ENCODE measurements at regions not wholly inside any gene's neighbourhood (a gene's known extent, or its start where the extent isn't known, plus 50 kb on each side); places are given as distances from the start of the nearest gene placed in this dataset.

- Histone ChIP-seq H3K9ac (ENCODE audit: low read length) (no peak overlapping the region), H3K4me2 (ENCODE audit: low read depth, low read length) (no peak overlapping the region), H3K4me1 (ENCODE audit: low read length) (no peaks in the 10 kb centered on the region), H3K27me3 (replicated peaks; ENCODE audit: insufficient read depth, low read length) (no peaks in the 10 kb centered on the region), H3K9me3 (replicated peaks; ENCODE audit: insufficient read depth, low read length) (no peaks in the 10 kb centered on the region), H3K79me2 (ENCODE audit: low read length) (no peaks in the 10 kb centered on the region), H3K4me3 (ENCODE audit: low read length) (no peak overlapping the region), H3F3A (ENCODE audit: insufficient read depth, low read length) (no peaks in the 10 kb centered on the region), H3K9me2 (replicated peaks; ENCODE audit: insufficient read depth, low read length) (no peaks in the 10 kb centered on the region), H2AFZ (ENCODE audit: low read length) (no peak overlapping the region), H4K20me1 (ENCODE audit: insufficient read depth, low read length) (no peaks in the 10 kb centered on the region), H3K27ac (ENCODE audit: low read length) (no peak overlapping the region), H3K36me3 (replicated peaks; ENCODE audit: insufficient read depth, low read length) (no peaks in the 10 kb centered on the region)
- DNase-seq: no peak
- TF ChIP-seq EZH2phosphoT487 (IDR thresholded peaks at IDR 0.05; ENCODE audit: low read length) (no peak), CTCF (IDR thresholded peaks at IDR 0.05; ENCODE audit: low read length) (no peak), EZH2 (optimal IDR thresholded peaks at IDR 0.05; ENCODE audit: low read depth, low read length) (no peak)
Observed at GRCh38 chr3:150352931-150353330, 55.2 kb upstream of the TSC22D2 start.

GRCh38 chr3:150351398-150351797, 56.7 kb upstream of the TSC22D2 start:
- H3K9me3 ChIP-seq (replicated peaks; ENCODE audit: insufficient read depth, low read length): no peaks in the 10 kb centered on the region
- TF ChIP-seq EZH2phosphoT487 (IDR thresholded peaks at IDR 0.05; ENCODE audit: low read length) (no peak), CTCF (IDR thresholded peaks at IDR 0.05; ENCODE audit: low read length) (no peak), EZH2 (optimal IDR thresholded peaks at IDR 0.05; ENCODE audit: low read depth, low read length) (no peak)
- DNase-seq: no peak
- no peak overlapping the region for H3K4me2 ChIP-seq (ENCODE audit: low read depth, low read length)
- no peaks in the 10 kb centered on the region for H3K27me3 ChIP-seq (replicated peaks; ENCODE audit: insufficient read depth, low read length)
- no peaks in the 10 kb centered on the region for H3K9me2 ChIP-seq (replicated peaks; ENCODE audit: insufficient read depth, low read length)
- H3F3A ChIP-seq (ENCODE audit: insufficient read depth, low read length): no peaks in the 10 kb centered on the region
- no peaks in the 10 kb centered on the region for H4K20me1 ChIP-seq (ENCODE audit: insufficient read depth, low read length)
- no peak overlapping the region for H2AFZ ChIP-seq (ENCODE audit: low read length)
- H3K79me2 ChIP-seq (ENCODE audit: low read length): no peaks in the 10 kb centered on the region
- H3K9ac ChIP-seq (ENCODE audit: low read length): no peak overlapping the region
- no peak overlapping the region for H3K27ac ChIP-seq (ENCODE audit: low read length)
- H3K4me1 ChIP-seq (ENCODE audit: low read length): no peaks in the 10 kb centered on the region
- H3K36me3 ChIP-seq (replicated peaks; ENCODE audit: insufficient read depth, low read length): no peaks in the 10 kb centered on the region
- H3K4me3 ChIP-seq (ENCODE audit: low read length): no peak overlapping the region

- H3K4me1 ChIP-seq (ENCODE audit: low read length): no peaks in the 10 kb centered on the region
- TF ChIP-seq CTCF (IDR thresholded peaks at IDR 0.05; ENCODE audit: low read length): no peak
- TF ChIP-seq EZH2phosphoT487 (IDR thresholded peaks at IDR 0.05; ENCODE audit: low read length): no peak
- no peak for TF ChIP-seq EZH2 (optimal IDR thresholded peaks at IDR 0.05; ENCODE audit: low read depth, low read length)
- no peaks in the 10 kb centered on the region for H3F3A ChIP-seq (ENCODE audit: insufficient read depth, low read length)
- H3K9ac ChIP-seq (ENCODE audit: low read length): no peak overlapping the region
- no peak overlapping the region for H3K27ac ChIP-seq (ENCODE audit: low read length)
- H2AFZ ChIP-seq (ENCODE audit: low read length): no peak overlapping the region
- no peaks in the 10 kb centered on the region for H4K20me1 ChIP-seq (ENCODE audit: insufficient read depth, low read length)
- H3K9me3 ChIP-seq (replicated peaks; ENCODE audit: insufficient read depth, low read length): no peaks in the 10 kb centered on the region
- H3K4me3 ChIP-seq (ENCODE audit: low read length): no peak overlapping the region
- no peaks in the 10 kb centered on the region for H3K36me3 ChIP-seq (replicated peaks; ENCODE audit: insufficient read depth, low read length)
- no peaks in the 10 kb centered on the region for H3K27me3 ChIP-seq (replicated peaks; ENCODE audit: insufficient read depth, low read length)
- no peak for DNase-seq
- no peaks in the 10 kb centered on the region for H3K79me2 ChIP-seq (ENCODE audit: low read length)
- H3K4me2 ChIP-seq (ENCODE audit: low read depth, low read length): no peak overlapping the region
- no peaks in the 10 kb centered on the region for H3K9me2 ChIP-seq (replicated peaks; ENCODE audit: insufficient read depth, low read length)
Observed at GRCh38 chr3:150349314-150350097, 58.6 kb upstream of the TSC22D2 start.
